ENCODE measurements at regions not wholly inside any gene's neighbourhood (a gene's known extent, or its start where the extent isn't known, plus 50 kb on each side); places are given as distances from the start of the nearest gene placed in this dataset.

DNA sequence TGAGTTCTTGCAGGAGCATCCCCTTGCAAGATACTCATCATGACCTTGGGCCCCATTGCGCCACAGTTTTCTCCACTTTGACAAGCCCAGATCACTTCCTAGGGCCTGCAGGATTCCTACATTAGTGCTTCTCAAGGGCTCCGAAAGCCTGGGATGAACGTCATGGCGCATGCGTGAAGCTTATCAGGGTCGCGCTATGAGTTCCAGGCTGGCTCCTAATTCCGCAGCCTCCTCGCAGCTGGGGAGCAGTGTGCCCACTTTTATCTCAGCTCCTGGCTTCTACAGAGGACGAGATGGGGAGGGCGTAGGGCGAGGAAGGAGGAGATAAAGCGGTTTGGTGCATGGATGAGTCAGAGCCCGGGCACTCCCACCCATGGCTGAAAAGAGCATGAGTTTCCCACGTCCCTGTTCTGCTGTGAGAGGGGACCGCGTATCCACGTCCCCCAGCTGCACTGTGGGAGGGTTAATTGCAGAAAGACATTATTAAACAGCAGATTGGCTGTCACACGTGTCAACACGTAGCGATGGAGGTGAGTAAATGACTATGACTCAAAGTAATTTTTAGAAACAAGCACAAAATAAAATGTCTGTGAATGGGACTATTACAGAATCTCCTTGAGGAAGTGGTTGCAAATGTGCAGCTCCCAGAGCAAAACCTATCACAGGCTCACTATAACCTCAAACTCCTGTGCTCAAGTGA is 72.9 kb upstream of the DSP start:
- H3K4me3 ChIP-seq, result peak overlapping the region in 1 of 7 experiments; percentile 23
- peak overlapping the region in 13 of 21 experiments; percentile 20 to 73 (median 52) for H3K27ac ChIP-seq

DNA sequence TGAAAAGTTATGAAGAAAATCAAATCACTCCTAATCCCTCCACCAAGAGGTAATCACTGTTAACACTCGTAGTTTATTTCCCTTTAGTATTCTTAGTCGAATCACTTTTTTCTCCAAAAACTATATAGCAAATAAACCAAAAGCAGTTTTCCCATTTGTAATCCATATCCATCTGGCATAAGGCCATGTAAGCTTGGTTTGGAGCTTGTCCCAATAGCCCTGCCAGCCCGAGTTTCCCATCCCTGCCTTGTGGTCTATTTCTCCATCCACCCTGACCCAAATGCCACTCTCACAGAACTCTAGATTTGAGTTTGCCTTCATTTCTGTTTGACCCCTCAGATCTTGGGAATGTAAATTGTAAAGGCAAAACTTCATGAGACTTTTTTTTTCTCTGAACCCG is 71.8 kb upstream of the DSP start:
- no peak overlapping the region for H3K27ac ChIP-seq
- H3K4me3 ChIP-seq, result no peak overlapping the region

DNA sequence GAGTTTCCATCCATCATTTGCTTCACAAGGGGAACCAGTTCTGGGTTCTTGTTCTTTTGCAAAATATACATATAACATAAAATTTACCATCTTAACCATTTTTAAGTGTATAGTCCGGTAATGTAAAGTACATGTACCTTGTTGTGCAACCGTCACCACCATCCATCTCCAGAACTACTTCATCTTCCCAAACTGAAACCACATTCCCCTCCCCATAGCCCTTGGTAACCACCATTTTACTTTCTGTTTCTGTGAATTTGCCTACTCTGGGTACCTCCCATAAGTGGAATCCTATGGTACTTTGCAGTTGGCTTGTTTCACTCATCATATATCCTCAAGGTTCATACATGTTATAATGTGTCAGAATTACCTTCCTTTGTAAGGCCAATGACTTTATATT is 70.3 kb upstream of the DSP start:
- no peak overlapping the region for H3K27ac ChIP-seq
- H3K4me3 ChIP-seq, result no peak overlapping the region

DNA sequence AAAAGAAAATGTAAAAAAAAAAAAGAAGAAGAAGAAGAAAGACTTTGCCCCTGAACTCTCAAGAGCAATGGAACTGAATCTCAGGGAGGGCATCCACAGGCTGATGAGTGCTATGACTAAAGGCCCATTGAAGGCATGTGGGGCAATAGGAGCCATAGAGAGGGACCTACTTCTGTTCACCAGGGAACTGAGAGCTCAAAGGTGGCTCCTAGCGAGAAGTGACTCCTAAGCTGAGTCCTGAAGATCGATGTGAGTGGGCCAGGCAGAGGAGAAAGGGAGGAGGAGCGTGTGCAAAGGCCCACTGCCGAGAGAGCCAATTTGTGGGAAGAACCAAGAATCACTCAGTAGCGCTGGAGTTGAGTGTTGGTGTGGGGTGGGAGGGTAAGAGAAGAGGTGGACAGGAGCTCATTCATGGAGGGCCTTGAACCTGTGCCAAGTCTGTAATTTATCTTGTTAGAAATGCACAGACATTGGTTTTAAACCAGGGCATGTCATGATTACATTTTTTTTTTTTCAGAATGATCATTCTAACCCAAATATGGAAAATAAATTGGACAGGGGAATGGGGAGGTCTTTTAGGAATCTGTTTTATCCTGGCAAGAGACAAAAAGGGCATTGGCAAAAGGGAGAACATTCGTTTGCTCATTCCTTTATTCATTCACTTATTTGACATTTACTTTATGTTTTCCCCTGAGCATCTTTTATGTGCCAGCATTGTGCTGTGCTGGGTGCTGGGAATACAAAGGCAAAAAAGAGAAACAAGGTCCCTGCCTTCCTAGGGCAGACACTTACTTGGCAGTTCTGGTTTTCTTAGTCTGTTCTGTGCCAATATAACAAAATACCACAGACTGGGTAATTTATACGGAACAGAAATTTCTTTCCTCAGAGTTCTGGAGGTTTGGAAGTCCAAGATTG is 67.4 kb upstream of the DSP start:
- no peak overlapping the region for H3K4me3 ChIP-seq
- no peak overlapping the region for H3K27ac ChIP-seq

DNA sequence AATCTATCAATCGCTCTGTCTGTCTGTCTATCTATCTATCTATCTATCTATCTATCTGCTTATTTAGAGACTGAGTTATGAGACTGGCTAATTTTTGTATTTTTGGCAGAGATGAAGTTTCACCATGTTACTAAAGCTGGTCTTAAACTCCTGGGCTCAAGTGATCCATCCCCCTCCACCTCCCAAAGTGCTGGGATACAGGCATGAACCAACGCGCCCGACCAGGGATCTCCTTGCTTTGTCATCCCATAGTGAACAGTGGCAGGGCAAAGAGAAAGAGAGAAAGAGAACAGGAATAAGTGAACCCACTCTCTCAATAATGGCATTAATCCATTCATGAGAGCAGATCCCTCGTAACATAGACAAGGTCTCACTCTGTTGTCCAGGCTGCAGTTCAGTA is 66.4 kb upstream of the DSP start:
- no peak overlapping the region for H3K4me3 ChIP-seq

DNA sequence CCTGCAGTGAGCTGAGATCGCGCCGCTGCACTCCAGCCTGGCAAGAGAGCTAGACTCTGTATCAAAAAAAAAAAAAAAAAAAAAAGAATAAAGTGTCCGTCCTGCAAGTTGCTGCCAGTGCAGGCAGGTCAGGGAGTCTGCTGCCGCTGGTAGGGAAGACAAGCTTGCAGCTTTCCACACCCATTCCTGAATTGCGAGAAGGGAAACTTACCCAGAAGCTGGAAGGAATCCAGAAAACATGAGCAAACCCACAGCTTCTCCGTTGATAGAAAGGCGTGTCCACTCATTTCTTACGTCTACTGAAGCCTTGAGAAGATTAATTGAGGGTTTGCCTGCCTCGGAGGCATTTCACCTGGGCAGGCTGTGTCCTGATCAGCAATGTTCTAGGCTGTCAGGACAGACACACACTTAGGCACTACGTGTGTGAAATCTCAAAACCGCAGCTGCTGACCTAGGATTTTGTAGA is 61.6 kb upstream of the DSP start:
- Histone ChIP-seq H3K27ac (peak overlapping the region in 13 of 21 experiments; percentile 22 to 73 (median 51)), H3K4me3 (no peak overlapping the region)

More for the DNA sequence above, 66.4 kb upstream of the DSP start:
- no peak overlapping the region for H3K27ac ChIP-seq

DNA sequence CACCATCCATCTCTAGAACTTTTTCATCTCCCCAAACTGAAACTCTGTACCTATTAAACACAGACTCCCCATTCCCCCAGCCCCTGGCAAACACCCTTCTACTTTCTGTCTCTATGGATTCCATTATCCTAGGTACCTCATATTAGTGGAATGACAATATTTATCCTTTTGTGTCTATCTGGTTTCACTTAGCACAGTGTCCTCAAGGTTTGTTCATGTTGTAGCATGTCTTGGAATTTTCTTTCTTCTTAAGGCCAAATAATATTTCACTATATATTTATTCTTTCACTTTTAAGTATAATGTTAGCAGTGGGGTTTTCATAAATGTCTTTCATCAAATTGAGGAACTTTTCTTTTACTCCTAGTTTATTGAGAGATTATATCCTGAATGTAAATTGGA is 56.8 kb upstream of the DSP start:
- Histone ChIP-seq H3K4me3 (no peak overlapping the region), H3K27ac (no peak overlapping the region)

DNA sequence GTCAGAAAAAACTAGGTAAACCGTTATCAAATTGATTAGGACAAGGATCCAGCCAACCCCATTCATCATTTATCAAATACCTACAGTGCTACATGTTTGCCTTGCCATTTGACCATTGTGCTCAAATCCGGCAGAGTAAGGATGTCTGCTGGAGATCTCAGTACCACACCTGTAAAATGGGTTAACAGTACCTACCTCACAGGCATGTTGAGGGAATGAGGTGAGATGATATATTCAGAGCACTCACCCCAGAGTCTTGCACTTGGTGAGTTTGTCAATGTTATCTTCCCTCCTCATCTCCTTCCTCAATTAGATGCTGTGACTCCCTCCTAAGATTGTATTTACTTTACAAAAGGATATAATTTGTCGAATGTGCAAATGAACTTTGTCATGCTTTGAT is 54.5 kb upstream of the DSP start:
- Histone ChIP-seq H3K4me3 (no peak overlapping the region), H3K27ac (no peak overlapping the region)

DNA sequence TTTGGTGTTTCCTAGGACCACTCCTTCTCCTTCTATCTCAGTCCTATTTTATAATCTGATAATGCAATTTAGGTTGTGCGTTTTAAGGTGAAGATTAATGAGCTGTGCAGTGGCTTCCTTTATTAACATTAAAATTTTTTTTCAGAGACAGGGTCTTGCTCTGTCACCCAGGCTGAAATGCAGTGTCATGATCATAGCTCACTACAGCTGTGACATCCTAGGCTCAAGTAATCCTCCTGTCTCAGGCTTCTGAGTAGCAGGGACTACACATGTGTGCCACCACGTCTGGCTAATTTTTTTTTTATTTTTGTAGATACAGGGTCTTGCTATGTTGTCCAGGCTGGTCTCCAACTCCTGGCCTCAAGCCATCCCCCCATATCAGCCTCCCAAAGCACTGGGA is 53.0 kb upstream of the DSP start:
- H3K27ac ChIP-seq, result no peak overlapping the region
- H3K4me3 ChIP-seq, result no peak overlapping the region

DNA sequence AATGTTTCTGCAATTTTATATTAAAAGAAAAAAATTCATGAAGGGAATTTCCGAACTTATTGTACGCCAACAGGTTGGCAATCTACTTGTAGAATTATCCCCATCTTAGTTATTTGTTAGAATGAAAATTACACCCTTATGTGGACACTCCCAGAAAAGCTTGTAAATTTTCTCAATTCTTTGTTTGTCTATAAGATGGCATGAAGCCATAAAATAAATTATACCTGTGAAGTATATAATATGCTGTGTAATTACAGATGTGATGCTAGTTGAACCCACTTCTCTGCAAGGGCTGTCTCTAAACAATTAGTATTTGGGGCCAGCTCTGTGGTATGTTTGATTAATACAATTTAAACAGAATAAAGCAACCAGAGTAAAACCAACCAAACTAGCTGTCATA is 52.1 kb upstream of the DSP start:
- H3K27ac ChIP-seq, result no peak overlapping the region
- H3K4me3 ChIP-seq, result no peak overlapping the region
